Upper lobe of right lung (tissue), 1 donor: ENCODE measurements at regions not wholly inside any gene's neighbourhood (a gene's known extent, or its start where the extent isn't known, plus 50 kb on each side); places are given as distances from the start of the nearest gene placed in this dataset.
A peak's percentile ranks its signal among the peaks of the same experiment; 100 is the strongest.

Experiments used
- ATAC-seq: fragments of 200-7000 bp; cut with Tn5 transposase; one replicate; pipeline ENCODE4 v1.9.1; 2020; ENCODE audit warnings: mild to moderate bottlenecking, moderate library complexity
- DNase-seq: peaks from one replicate; pipeline ENCODE4 v3.0.0-alpha.2; 2020
- H3K27ac ChIP-seq: fragments of 200-600 bp; one replicate; pipeline ENCODE4 v1.8.0; 2022
- H3K27me3 ChIP-seq: fragments of 200-600 bp; one replicate; pipeline ENCODE4 v1.8.0; 2022; ENCODE audit warnings: mild to moderate bottlenecking
- H3K36me3 ChIP-seq: fragments of 200-600 bp; one replicate; pipeline ENCODE4 v1.8.0; 2022
- H3K4me1 ChIP-seq: fragments of 200-600 bp; one replicate; pipeline ENCODE4 v1.8.0; 2022
- H3K4me3 ChIP-seq: fragments of 200-600 bp; one replicate; pipeline ENCODE4 v1.8.0; 2022; ENCODE audit warnings: mild to moderate bottlenecking
- H3K9me3 ChIP-seq: fragments of 200-600 bp; one replicate; pipeline ENCODE4 v1.8.0; 2022
- CTCF ChIP-seq: fragments of 200-600 bp; IDR thresholded peaks from one replicate; pipeline ENCODE4 v1.8.0; 2022; ENCODE audit warnings: antibody characterized with exemption
- intact Hi-C: fragments of 100-400 bp; cut with DNase I; formaldehyde crosslinking; loops from one replicate; pipeline ENCODE4 v1.11.0; 2022
- donor health status: DM: no; HTN: yes; CAD: no; lungs with severe emphysema.

GRCh38 chr2:120552079-120552478 is 183.6 kb upstream of the GLI2 start:
- intact Hi-C loops: loop anchor here (5.0 kb wide), 1 partner anchor 210 kb away; no protein-coding TSS in a partner anchor
- no peak for TF ChIP-seq CTCF
- no peaks in the 10 kb centered on the region for H3K9me3 ChIP-seq
- no peaks in the 10 kb centered on the region for H3K36me3 ChIP-seq
- H3K4me3 ChIP-seq: no peak overlapping the region
- no peaks in the 10 kb centered on the region for H3K27me3 ChIP-seq
- no peak for ATAC-seq
- peaks cover 22% of the 10 kb centered on the region for H3K4me1 ChIP-seq
- DNase-seq: no peak
- H3K27ac ChIP-seq: no peak overlapping the region

- no peak overlapping the region for H3K27ac ChIP-seq
- peak; percentile 89 for DNase-seq
- ATAC-seq: peak; percentile 93
- intact Hi-C loops: loop anchor here (5.0 kb wide), 1 partner anchor 211 kb away; no protein-coding TSS in a partner anchor
- H3K4me3 ChIP-seq: no peak overlapping the region
- H3K9me3 ChIP-seq: no peaks in the 10 kb centered on the region
- H3K4me1 ChIP-seq: peaks cover 22% of the 10 kb centered on the region
- H3K36me3 ChIP-seq: no peaks in the 10 kb centered on the region
- no peaks in the 10 kb centered on the region for H3K27me3 ChIP-seq
- TF ChIP-seq CTCF: peak; percentile 73
Measured at GRCh38 chr2:120552800-120553481, 182.7 kb upstream of the GLI2 start.

GRCh38 chr2:120554625-120555032 is 181.0 kb upstream of the GLI2 start:
- H3K9me3 ChIP-seq: no peaks in the 10 kb centered on the region
- intact Hi-C loops: loop anchor here (5.0 kb wide), 1 partner anchor 212 kb away; no protein-coding TSS in a partner anchor
- no peak overlapping the region for H3K27ac ChIP-seq
- no peaks in the 10 kb centered on the region for H3K27me3 ChIP-seq
- no peak for ATAC-seq
- H3K4me3 ChIP-seq: no peak overlapping the region
- H3K36me3 ChIP-seq: no peaks in the 10 kb centered on the region
- no peak for DNase-seq
- H3K4me1 ChIP-seq: peaks cover 20% of the 10 kb centered on the region
- TF ChIP-seq CTCF: no peak

GRCh38 chr2:120555092-120555491 is 180.6 kb upstream of the GLI2 start:
- Histone ChIP-seq H3K27me3 (no peaks in the 10 kb centered on the region), H3K9me3 (no peaks in the 10 kb centered on the region), H3K4me3 (no peak overlapping the region), H3K36me3 (no peaks in the 10 kb centered on the region), H3K27ac (no peak overlapping the region), H3K4me1 (peaks cover 20% of the 10 kb centered on the region)
- no peak for TF ChIP-seq CTCF
- intact Hi-C loops: no loop called here
- DNase-seq (no peak), ATAC-seq (no peak)

GRCh38 chr2:120556911-120557310 is 178.8 kb upstream of the GLI2 start:
- H3K27ac ChIP-seq: no peak overlapping the region
- no peak for TF ChIP-seq CTCF
- no peaks in the 10 kb centered on the region for H3K9me3 ChIP-seq
- ATAC-seq (no peak), DNase-seq (no peak)
- H3K27me3 ChIP-seq: no peaks in the 10 kb centered on the region
- intact Hi-C loops: no loop called here
- peaks cover 16% of the 10 kb centered on the region for H3K4me1 ChIP-seq
- H3K4me3 ChIP-seq: no peak overlapping the region
- no peaks in the 10 kb centered on the region for H3K36me3 ChIP-seq

GRCh38 chr2:120558847-120559246 is 176.8 kb upstream of the GLI2 start:
- no peak for TF ChIP-seq CTCF
- DNase-seq (no peak), ATAC-seq (no peak)
- no peaks in the 10 kb centered on the region for H3K36me3 ChIP-seq
- intact Hi-C loops: no loop called here
- no peaks in the 10 kb centered on the region for H3K9me3 ChIP-seq
- H3K4me3 ChIP-seq: no peak overlapping the region
- H3K4me1 ChIP-seq: no peaks in the 10 kb centered on the region
- H3K27ac ChIP-seq: no peak overlapping the region
- H3K27me3 ChIP-seq: no peaks in the 10 kb centered on the region
